HG03378 (cell line): ENCODE measurements at regions not wholly inside any gene's neighbourhood (a gene's known extent, or its start where the extent isn't known, plus 50 kb on each side); places are given as distances from the start of the nearest gene placed in this dataset.
"Not testable (repeated sequence)": the region's sequence is repeated elsewhere in the genome, so short reads cannot be mapped to it uniquely, and the experiment has no call there.

Experiments used
- ATAC-seq: cut with Tn5 transposase; IDR thresholded peaks from one replicate; pipeline ENCODE4 v1.9.1; 2021; ENCODE audit warnings: mild to moderate bottlenecking, moderate library complexity; ENCODE audit not compliant: unreplicated experiment

DNA sequence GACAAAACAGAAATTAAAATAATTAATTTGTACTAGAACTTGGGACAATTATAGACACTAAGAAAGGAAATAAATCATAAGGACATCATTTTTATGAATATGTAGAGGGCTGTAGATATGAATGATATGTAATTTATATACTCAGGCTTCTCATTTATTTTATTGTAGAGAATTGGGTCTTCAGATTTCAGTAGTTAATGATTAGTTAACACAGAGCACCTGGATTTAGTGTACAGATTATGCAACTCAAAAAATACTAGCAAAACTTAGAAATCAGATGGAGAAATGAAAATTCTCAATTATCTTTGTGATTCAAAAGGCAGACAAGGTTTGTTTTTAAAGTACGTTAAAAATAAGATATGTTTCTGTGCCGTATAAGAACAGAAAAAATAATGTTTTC, 1311.7 kb upstream of the SLC39A10 start:
- no peak for ATAC-seq

DNA sequence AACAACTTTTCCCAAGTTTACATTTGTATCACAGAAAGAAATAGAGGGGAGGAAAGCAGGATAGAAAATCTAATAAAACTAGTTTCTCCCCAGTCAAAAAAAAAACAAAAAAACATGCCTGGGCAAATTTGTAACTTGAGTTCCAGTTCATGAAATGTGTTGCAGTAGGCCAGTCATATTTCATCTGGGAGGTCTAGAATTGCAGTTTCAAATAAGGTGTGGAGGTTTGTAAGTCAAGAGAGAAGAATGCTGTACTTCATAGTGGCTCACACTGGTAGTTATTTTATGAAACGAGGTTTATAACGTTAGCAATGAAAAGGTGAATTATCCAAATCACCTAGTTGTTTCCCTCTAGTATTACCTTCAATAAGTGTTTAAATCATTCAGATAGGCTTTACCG, 1313.9 kb upstream of the SLC39A10 start:
- ATAC-seq, result no peak

DNA sequence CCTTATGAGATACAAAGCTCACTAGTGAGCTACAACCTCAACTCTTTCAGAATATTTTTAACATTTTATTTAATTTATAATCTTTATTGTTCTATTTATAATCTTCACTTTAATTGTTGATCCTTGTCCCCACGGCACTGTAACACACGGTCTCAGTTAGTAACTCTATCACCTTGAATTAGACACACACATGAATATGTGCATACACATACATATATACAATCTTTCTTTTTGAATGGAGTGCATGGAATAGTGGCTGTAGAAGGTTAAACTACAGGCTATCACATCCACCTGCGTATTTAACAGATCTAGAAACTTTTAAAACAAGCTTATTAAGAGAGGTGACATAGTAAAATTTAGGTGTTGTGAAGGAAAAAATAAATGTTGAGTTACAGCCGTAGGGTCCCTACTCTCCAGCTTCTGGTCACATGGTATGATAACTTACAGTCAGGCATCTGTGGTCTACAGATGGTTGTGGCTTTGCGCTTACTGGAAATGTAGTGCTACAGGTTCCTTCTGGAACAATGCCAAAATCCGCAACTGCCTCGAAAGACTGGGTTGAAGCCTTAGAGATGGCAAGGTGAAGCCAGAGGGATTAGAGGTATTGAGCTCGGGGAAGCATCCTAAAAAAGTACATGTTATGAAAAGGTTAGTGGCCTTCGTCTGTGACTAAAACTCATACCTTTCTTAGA, 1324.1 kb upstream of the SLC39A10 start:
- no peak for ATAC-seq

GRCh38 chr2:194328456-194328855, 1328.6 kb upstream of the SLC39A10 start:
- ATAC-seq, result no peak

DNA sequence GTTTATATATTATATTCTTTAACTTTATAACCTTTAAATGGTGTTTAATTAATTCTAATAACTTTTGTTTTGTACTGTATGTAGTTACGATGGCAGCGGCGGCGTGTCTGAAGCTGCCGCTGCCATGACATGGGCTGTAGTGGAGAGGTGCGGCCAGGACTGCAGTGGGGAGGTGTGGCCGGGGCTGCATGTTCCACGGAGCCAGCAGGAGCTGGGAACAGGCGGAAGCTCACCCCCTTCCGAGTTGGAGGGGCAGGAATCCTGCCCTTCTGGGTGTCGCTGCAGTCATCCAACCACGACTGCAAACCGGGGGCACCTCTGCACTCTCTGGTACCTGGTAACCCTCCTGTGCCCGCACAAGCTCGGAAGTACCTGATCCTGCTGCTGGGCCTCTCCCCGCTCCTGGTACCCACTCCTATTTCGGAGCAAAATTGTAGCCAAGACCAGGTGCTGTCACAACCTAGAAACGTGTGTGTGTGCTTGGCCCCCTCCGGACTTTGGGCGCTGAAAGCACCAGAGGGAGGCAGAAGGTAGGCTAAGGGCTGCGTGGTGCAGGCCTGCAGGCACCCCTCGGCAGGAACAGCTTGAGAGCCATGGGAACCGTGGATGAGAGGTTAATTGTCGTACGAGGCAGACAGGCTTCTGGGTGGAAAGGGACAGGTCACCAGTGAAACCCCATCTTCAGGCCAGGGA, 1329.7 kb upstream of the SLC39A10 start:
- ATAC-seq, result no peak

GRCh38 chr2:194323740-194324139, 1333.3 kb upstream of the SLC39A10 start:
- no peak for ATAC-seq

- ATAC-seq, result no peak
Measured at GRCh38 chr2:194320520-194320919, 1336.5 kb upstream of the SLC39A10 start.

DNA sequence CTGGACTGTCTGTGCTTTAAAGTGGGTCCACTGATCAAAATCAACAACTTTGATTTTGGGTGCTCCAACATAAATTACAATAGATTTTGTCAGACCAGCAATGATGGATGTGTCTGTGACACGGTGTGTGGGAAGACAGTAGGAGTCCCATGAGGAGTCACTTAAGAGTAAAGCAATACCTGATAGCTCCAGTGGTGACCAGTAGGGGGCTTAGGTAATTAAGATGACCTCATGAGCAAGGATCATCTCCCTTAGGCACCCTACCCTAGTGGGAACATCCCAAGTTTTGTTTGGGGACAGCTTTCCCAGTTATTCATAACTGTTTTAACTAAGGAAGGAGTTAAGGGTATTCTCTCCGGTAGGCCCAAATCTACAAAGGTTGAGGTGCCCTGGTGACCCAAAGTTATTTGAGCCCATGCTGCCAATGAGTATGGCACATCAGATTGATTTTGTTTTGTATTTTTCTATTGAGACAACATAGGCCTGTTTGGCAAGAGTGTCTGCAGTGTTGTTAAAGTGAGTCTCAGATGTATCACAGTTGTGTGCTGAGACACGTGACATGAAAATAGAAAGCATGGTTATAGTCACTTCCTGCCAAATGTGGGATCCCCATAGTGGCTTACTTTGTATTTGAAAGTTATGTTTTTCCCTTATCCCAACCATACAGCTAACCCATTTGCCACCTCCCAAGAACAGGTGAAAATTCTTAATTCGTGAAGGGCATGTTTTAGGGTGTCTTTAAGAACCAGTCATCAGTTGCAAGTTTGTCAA, 1337.6 kb upstream of the SLC39A10 start:
- ATAC-seq, result peak; percentile 77

- ATAC-seq, result no peak
Measured at GRCh38 chr2:194314042-194314441, 1343.0 kb upstream of the SLC39A10 start.

- ATAC-seq, result no peak
Measured at GRCh38 chr2:194304191-194304590, 1352.8 kb upstream of the SLC39A10 start.

- ATAC-seq, result no peak
Measured at GRCh38 chr2:194301946-194302345, 1355.1 kb upstream of the SLC39A10 start.

GRCh38 chr2:194294156-194294555, 1362.9 kb upstream of the SLC39A10 start:
- ATAC-seq, result no peak

DNA sequence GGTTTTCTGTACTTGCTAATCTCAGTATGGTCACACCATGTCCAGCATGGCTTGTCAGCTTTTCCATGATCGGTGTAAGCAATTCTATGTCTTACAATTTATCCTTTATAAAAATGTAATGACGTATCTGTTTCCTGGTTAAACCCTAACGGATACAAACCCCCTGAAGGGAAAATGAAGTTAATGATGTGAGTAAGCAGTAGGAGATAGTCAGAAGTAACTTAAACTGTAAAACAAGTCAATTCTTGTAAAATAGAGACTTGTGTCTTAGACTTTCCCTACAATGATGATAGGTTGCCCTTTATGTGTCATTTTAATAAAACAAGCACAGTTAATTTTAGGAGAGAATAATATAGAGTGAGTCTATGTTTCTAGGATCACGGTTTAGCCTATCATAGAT, 1365.9 kb upstream of the SLC39A10 start:
- ATAC-seq, result no peak

- no peak for ATAC-seq
Measured at GRCh38 chr2:194289712-194290346, 1367.2 kb upstream of the SLC39A10 start.

- not testable (repeated sequence) for ATAC-seq
Measured at GRCh38 chr2:194276667-194277066, 1380.4 kb upstream of the SLC39A10 start.

DNA sequence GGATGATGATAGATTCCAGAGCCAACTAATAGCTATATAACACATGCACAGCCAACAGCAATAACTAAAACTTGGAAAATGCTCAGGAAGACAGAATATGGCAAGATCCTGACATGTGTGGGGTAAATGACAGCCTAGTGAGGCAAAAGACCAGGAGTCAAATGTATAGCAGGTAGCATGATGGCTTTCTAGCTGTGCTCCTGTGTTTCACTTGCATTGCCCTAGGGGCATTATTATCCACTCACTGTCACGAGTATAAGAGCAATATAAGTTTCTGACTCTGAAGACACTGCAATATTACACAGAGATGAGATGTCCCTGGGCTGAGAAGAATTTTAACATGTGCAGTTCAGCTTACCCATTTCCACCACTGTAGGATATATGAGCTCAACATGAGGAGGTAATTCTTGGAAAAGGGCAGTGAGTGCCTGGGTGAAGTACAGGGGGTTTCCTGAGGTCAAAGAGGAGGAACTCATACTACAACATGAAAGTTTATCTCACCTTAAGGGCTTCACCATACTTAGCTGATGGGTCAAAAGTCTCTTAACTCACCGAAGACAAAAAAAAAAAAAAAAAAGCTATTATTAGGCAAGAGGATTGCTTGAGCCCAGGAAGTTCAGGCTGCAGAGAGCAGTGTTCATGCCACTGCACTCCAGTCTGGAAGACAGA, 1385.6 kb upstream of the SLC39A10 start:
- ATAC-seq, result no peak

GRCh38 chr2:194270648-194271047, 1386.4 kb upstream of the SLC39A10 start:
- no peak for ATAC-seq

- ATAC-seq, result no peak
Measured at GRCh38 chr2:194264586-194264985, 1392.4 kb upstream of the SLC39A10 start.

DNA sequence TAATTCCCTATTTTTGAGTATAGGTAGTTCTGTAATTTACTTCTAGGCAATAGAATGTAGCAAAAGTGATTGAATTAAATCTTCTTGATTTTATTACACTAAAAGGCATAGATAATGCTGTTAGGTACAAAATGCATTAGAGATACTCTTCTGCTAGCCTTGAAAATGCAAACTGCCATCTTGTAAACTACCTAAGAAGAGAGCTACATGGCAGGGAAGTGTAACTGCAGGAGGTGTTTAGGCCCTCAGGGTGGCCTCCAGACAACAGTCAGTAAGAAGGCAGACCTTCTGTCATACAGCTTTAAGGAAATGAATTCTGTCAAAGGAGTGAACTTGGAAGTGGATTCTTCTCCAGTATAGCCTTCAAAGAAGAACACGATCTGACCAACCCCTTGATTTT, 1396.8 kb upstream of the SLC39A10 start:
- ATAC-seq, result no peak

DNA sequence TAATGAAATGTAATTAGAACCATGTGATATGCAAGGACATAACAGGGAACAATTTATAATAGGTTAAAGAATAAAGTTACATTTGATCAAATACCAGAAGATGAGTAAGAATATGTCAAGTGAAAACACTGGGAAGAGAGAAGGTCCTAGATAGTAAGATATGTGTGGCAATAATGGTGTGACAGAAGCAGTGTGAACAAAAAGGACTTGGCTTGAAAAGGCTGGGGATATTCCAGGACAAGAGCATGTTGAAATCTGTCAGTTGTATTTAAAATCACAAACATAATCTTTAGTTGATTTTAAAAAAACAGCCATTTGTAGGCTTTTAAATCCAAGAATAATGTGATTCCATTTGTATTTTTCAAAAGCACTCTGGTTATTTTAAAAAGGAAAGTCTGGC, 1399.9 kb upstream of the SLC39A10 start:
- ATAC-seq, result no peak
